ENCODE measurements at regions not wholly inside any gene's neighbourhood (a gene's known extent, or its start where the extent isn't known, plus 50 kb on each side); places are given as distances from the start of the nearest gene placed in this dataset.

DNA sequence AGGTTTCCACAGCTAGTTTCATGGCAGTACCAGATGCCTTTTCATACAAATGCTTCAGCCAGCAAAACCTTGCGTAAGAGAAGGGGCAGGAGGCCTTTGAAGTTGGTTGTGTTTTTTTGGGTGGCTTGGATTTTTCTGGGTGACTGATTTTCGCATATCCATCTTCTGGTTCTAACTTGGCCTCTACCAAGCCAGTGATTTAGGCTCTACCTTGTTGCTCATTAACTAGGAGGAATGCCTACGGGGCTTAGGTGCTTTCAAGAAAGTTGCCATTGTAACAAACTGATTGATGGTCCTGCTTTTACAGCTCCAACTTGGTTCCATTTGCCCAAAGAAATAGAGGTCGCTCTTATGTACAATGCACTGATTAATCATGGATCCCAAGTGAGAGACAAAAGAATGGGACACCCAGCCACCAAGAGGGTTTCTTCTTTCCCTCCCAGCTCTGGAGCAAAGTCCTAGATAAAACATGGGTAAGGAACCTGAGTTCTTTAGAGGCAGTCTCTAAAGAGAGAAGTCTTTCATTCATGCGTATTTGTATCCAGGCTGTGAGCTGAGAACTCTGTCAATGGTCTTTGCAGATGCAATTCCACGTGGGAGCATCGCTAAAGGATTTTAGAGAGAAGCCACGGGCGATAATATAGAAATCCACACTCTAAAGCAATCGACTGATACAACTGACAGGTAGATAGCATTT lies 92.1 kb upstream of the FGFR2 start:
- Histone ChIP-seq H3K27ac (ENCODE audit: low read depth, low read length) (no peak overlapping the region), H3K4me3 (ENCODE audit: low read depth, low read length) (no peak overlapping the region), H2AFZ (ENCODE audit: low read length, unreplicated experiment) (no peak overlapping the region), H3K27me3 (ENCODE audit: insufficient read depth, low read length) (peaks cover 73% of the 10 kb centered on the region), H3K79me2 (ENCODE audit: control insufficient read depth, insufficient read depth, low read length, unreplicated experiment) (no peaks in the 10 kb centered on the region), H3K4me1 (ENCODE audit: control insufficient read depth, insufficient read depth, low read length, unreplicated experiment) (no peaks in the 10 kb centered on the region), H3K36me3 (ENCODE audit: insufficient read depth, low read length) (no peaks in the 10 kb centered on the region)

DNA sequence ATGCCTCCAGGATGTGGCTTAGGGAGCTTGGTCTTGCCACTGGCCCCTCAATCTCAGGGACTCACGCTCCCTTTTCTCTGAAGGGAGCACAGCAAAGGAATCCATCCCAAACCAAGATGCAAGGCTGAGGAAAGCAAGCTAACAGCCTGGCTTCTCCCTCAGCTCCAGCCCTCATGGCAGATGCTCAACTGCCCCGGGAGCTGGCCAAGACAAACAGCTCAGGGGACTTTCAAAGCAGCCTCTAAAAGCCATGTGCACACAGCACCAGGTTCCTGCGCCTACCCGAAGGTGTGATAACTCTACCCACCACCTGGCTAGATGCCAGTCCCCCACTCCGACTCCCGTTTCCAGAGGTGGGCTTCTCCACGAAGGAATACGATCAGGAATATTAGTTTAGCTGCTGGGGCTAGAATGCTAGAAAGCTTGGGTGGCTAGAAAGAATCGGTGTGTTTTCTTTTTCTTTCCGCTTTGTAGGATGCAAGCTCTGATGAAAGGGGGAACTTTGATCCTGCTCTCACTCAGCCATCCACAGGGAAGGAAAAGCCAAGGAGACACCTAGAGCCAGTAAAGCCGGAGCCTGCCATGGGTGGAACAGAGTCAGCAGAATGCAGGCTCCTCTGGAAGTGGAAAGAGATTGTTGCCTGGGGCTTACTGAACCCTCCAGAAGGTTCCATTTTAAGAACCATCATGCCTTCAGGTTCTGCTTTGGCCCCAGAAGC lies 89.0 kb upstream of the FGFR2 start:
- H3K79me2 ChIP-seq (ENCODE audit: control insufficient read depth, insufficient read depth, low read length, unreplicated experiment), result no peaks in the 10 kb centered on the region
- H3K27me3 ChIP-seq (ENCODE audit: insufficient read depth, low read length), result peaks cover 68% of the 10 kb centered on the region
- H3K4me3 ChIP-seq (ENCODE audit: low read depth, low read length), result no peak overlapping the region
- no peaks in the 10 kb centered on the region for H3K4me1 ChIP-seq (ENCODE audit: control insufficient read depth, insufficient read depth, low read length, unreplicated experiment)
- H3K27ac ChIP-seq (ENCODE audit: low read depth, low read length), result no peak overlapping the region
- H2AFZ ChIP-seq (ENCODE audit: low read length, unreplicated experiment), result no peak overlapping the region
- H3K36me3 ChIP-seq (ENCODE audit: insufficient read depth, low read length), result no peaks in the 10 kb centered on the region

- no peak overlapping the region for H2AFZ ChIP-seq (ENCODE audit: low read length, unreplicated experiment)
- H3K27me3 ChIP-seq (ENCODE audit: insufficient read depth, low read length), result peaks cover 48% of the 10 kb centered on the region
- H3K4me1 ChIP-seq (ENCODE audit: control insufficient read depth, insufficient read depth, low read length, unreplicated experiment), result no peaks in the 10 kb centered on the region
- H3K79me2 ChIP-seq (ENCODE audit: control insufficient read depth, insufficient read depth, low read length, unreplicated experiment), result no peaks in the 10 kb centered on the region
- H3K36me3 ChIP-seq (ENCODE audit: insufficient read depth, low read length), result no peaks in the 10 kb centered on the region
- no peak overlapping the region for H3K27ac ChIP-seq (ENCODE audit: low read depth, low read length)
- H3K4me3 ChIP-seq (ENCODE audit: low read depth, low read length), result no peak overlapping the region
These were observed 86.0 kb upstream of the FGFR2 start for GRCh38 chr10:121684276-121684675.

DNA sequence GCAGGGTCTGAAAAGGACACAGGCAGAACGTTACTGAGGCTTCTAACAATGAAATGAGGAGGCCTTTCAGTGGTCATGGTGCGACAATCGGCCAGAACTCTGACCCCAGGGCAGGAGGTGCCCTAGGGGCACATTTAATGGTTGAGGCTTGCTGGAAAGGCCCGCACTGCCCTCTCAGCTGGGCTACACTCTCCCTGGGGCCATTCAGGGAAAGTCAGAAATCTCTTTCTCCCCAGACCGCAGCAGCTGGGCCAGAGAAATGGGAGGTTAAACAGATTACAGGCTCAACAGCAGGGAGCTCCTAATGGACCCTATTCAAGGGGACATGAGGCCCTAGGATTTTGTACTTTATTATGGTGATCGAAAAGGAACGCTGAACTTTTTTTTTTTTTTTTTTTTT lies 85.6 kb upstream of the FGFR2 start:
- Histone ChIP-seq H3K79me2 (ENCODE audit: control insufficient read depth, insufficient read depth, low read length, unreplicated experiment) (no peaks in the 10 kb centered on the region), H3K27me3 (ENCODE audit: insufficient read depth, low read length) (peaks cover 48% of the 10 kb centered on the region), H3K36me3 (ENCODE audit: insufficient read depth, low read length) (no peaks in the 10 kb centered on the region), H3K4me3 (ENCODE audit: low read depth, low read length) (no peak overlapping the region), H3K27ac (ENCODE audit: low read depth, low read length) (no peak overlapping the region), H2AFZ (ENCODE audit: low read length, unreplicated experiment) (no peak overlapping the region), H3K4me1 (ENCODE audit: control insufficient read depth, insufficient read depth, low read length, unreplicated experiment) (no peaks in the 10 kb centered on the region)

DNA sequence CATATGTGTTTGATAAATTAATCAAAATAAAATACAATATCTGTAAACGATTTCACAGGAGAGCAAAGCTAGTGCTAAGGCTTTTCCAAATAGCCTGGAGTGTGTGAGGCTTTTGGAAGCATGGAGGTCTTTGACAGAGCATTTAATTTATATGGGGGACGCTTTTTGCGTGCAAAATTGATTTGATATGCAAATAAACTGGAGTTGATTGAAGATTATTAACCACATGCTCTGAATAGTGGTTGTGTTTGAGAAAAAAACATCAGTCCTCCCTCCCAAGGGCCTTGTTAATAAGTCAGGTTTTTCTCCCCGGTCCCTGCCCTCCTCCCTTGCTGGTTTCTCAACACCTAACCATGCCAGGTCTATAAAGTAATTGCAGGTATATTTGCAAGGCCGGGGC lies 85.1 kb upstream of the FGFR2 start:
- Histone ChIP-seq H3K36me3 (ENCODE audit: insufficient read depth, low read length) (no peaks in the 10 kb centered on the region), H3K79me2 (ENCODE audit: control insufficient read depth, insufficient read depth, low read length, unreplicated experiment) (no peaks in the 10 kb centered on the region), H3K27ac (ENCODE audit: low read depth, low read length) (no peak overlapping the region), H2AFZ (ENCODE audit: low read length, unreplicated experiment) (no peak overlapping the region), H3K4me1 (ENCODE audit: control insufficient read depth, insufficient read depth, low read length, unreplicated experiment) (no peaks in the 10 kb centered on the region), H3K4me3 (ENCODE audit: low read depth, low read length) (no peak overlapping the region), H3K27me3 (ENCODE audit: insufficient read depth, low read length) (peaks cover 43% of the 10 kb centered on the region)

DNA sequence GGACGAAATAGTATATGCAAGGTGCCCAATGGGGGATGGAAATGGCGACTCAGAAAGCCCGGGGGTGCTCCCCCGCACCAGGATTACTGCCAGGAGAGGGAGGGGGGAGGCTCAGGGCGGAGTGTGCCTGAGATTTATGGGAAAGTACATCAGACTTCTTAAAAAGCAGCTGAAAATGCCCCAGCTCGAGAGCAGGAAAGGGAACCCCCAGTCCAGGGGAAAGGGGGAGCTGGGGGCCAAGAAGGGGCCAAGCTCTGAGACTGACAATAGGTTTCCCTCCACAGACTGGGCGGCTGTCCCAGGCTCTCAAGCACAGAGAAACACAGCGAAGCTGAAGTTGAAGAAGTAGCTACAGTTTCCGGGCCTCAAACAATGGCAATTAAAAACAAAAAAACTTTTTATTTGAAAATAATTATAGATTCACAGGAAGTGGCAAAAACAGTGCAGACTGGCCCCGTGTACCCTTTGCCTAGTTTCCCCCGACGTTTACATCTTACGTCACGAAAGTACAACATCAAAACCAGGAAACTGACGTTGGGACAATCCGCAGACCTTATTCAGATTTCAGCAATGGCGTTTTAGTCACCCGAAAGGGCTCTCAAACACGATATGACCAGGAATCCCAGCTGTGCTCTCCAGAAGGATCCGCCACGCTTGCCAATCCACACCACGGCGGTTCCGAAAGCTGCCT lies 83.9 kb upstream of the FGFR2 start:
- Histone ChIP-seq H3K79me2 (ENCODE audit: control insufficient read depth, insufficient read depth, low read length, unreplicated experiment) (no peaks in the 10 kb centered on the region), H3K4me3 (ENCODE audit: low read depth, low read length) (no peak overlapping the region), H3K27ac (ENCODE audit: low read depth, low read length) (no peak overlapping the region), H3K27me3 (ENCODE audit: insufficient read depth, low read length) (peaks cover 35% of the 10 kb centered on the region), H2AFZ (ENCODE audit: low read length, unreplicated experiment) (no peak overlapping the region), H3K36me3 (ENCODE audit: insufficient read depth, low read length) (no peaks in the 10 kb centered on the region), H3K4me1 (ENCODE audit: control insufficient read depth, insufficient read depth, low read length, unreplicated experiment) (no peaks in the 10 kb centered on the region)

DNA sequence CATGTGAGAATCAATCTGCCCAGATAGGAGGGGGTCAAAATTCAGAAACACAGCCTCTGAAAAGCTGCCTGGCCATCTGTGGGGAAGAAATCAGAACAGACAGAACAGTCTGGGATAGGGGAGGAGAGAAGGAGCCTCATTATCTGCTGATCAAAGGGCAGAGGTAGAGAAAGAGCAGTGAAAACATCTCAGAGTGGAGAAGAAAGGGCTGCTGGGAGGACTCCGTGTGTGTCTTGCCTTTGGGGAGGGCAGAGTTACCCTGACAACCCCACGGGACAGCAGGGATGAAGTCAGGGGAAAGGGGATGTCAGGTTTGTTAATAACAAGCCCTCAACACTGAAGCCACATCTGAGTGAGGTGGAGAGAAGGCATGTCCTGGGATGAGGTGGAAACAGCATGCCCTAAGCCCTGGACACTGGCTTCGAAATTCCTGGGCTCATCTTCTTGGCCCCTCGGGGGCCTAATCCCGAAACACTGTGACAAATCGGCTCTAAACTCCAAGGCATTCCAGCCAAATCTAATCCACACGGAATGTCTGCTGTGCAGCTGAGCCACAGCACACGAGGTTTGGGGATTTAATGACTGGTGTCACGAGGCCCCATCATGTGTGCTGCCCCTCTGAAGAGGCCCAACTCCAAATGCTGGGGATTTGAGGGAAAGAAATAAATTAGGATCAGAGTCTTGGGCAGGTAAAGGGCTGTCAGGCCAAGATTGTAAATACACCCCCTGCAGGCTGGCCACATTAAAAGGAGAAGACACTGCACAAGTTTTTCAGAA lies 82.8 kb upstream of the FGFR2 start:
- H3K27ac ChIP-seq (ENCODE audit: low read depth, low read length), result no peak overlapping the region
- H2AFZ ChIP-seq (ENCODE audit: low read length, unreplicated experiment), result no peak overlapping the region
- no peaks in the 10 kb centered on the region for H3K79me2 ChIP-seq (ENCODE audit: control insufficient read depth, insufficient read depth, low read length, unreplicated experiment)
- no peak overlapping the region for H3K4me3 ChIP-seq (ENCODE audit: low read depth, low read length)
- H3K4me1 ChIP-seq (ENCODE audit: control insufficient read depth, insufficient read depth, low read length, unreplicated experiment), result no peaks in the 10 kb centered on the region
- peaks cover 24% of the 10 kb centered on the region for H3K27me3 ChIP-seq (ENCODE audit: insufficient read depth, low read length)
- H3K36me3 ChIP-seq (ENCODE audit: insufficient read depth, low read length), result no peaks in the 10 kb centered on the region

GRCh38 chr10:121679916-121680315 lies 81.7 kb upstream of the FGFR2 start:
- no peaks in the 10 kb centered on the region for H3K79me2 ChIP-seq (ENCODE audit: control insufficient read depth, insufficient read depth, low read length, unreplicated experiment)
- no peaks in the 10 kb centered on the region for H3K36me3 ChIP-seq (ENCODE audit: insufficient read depth, low read length)
- no peaks in the 10 kb centered on the region for H3K4me1 ChIP-seq (ENCODE audit: control insufficient read depth, insufficient read depth, low read length, unreplicated experiment)
- H3K4me3 ChIP-seq (ENCODE audit: low read depth, low read length), result no peak overlapping the region
- H3K27me3 ChIP-seq (ENCODE audit: insufficient read depth, low read length), result peaks cover 15% of the 10 kb centered on the region; the same call in 1 of the 2 replicates
- no peak overlapping the region for H2AFZ ChIP-seq (ENCODE audit: low read length, unreplicated experiment)
- no peak overlapping the region for H3K27ac ChIP-seq (ENCODE audit: low read depth, low read length)

DNA sequence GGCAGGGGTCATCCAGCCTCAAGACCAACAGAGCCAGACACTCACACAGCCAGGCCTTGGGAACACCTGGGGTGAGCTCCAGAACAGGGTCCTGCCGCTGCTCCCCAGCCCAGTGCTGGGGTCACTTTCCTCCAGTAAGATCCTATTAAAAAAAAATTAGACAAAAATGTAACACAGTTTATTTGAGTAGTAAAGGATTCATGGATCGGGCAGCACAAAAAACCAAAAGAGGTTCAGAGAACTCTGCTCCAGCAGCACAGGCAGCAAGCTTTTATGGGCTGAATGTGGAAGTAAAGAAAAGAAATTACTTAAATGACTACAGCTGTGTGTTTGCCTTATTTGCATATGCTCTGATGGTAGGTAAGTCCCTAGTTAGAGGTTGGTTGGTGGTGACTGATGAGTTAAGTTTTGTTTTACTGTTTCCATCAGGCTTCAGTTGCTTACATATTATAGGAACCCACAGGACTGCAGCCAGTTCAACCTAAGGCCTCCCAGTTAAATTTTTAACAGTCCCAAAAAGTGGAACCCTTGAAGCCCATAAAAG lies 80.5 kb upstream of the FGFR2 start:
- no peaks in the 10 kb centered on the region for H3K4me1 ChIP-seq (ENCODE audit: control insufficient read depth, insufficient read depth, low read length, unreplicated experiment)
- no peak overlapping the region for H3K27ac ChIP-seq (ENCODE audit: low read depth, low read length)
- no peaks in the 10 kb centered on the region for H3K36me3 ChIP-seq (ENCODE audit: insufficient read depth, low read length)
- H3K79me2 ChIP-seq (ENCODE audit: control insufficient read depth, insufficient read depth, low read length, unreplicated experiment), result no peaks in the 10 kb centered on the region
- no peak overlapping the region for H2AFZ ChIP-seq (ENCODE audit: low read length, unreplicated experiment)
- H3K4me3 ChIP-seq (ENCODE audit: low read depth, low read length), result no peak overlapping the region
- peaks cover 9% of the 10 kb centered on the region; the same call in 1 of the 2 replicates for H3K27me3 ChIP-seq (ENCODE audit: insufficient read depth, low read length)

DNA sequence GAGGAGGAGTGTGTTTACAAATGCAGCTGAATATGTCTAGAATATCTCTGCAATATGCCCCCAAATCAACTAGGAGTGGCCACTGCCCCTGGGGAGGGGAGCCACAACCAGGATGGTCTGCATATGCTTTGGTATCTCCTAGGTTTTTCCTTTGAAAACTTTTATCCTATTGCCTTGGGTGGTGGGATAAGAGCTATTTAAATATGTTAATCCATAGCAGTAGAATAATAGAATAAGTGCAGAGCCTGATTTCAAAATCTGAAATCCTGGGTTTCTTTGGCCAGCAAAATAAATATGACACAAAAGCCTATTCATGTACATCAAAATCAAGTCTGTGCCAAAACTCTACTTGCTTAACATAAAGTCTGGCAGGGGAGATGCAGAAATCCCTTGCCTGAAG lies 79.6 kb upstream of the FGFR2 start:
- H3K79me2 ChIP-seq (ENCODE audit: control insufficient read depth, insufficient read depth, low read length, unreplicated experiment), result no peaks in the 10 kb centered on the region
- no peak overlapping the region for H2AFZ ChIP-seq (ENCODE audit: low read length, unreplicated experiment)
- H3K36me3 ChIP-seq (ENCODE audit: insufficient read depth, low read length), result no peaks in the 10 kb centered on the region
- peaks cover 9% of the 10 kb centered on the region; the same call in 1 of the 2 replicates for H3K27me3 ChIP-seq (ENCODE audit: insufficient read depth, low read length)
- no peak overlapping the region for H3K4me3 ChIP-seq (ENCODE audit: low read depth, low read length)
- H3K4me1 ChIP-seq (ENCODE audit: control insufficient read depth, insufficient read depth, low read length, unreplicated experiment), result no peaks in the 10 kb centered on the region
- H3K27ac ChIP-seq (ENCODE audit: low read depth, low read length), result no peak overlapping the region

Measured in ACC112 (cell line).